HT1080 (cell line): ENCODE measurements at regions not wholly inside any gene's neighbourhood (a gene's known extent, or its start where the extent isn't known, plus 50 kb on each side); places are given as distances from the start of the nearest gene placed in this dataset.

ENCODE experiments used
- DNase-seq: peaks from one replicate; pipeline ENCODE4 v3.0.0-alpha.2; 2015; ENCODE audit warnings: low read depth

DNA sequence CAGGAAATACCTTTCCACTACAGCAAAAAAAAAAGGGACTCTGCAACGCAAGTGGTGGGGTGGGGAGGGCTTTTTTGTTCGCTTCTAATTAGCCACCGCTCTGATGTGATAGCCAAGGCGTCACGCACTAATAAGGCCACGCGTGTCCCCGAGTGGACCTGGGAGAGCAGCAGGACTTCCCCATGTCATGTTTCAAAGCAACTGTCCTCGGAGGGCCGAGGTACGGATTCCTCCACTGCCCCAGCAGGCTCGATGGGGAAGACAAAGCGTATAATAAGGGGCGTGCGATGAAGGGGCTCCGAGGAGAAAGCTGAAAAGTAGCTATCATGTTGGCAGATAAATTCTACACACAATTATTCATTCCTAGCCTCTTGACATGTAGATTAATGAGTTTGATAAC lies 179.7 kb upstream of the ZNF507 start:
- no peak for DNase-seq

DNA sequence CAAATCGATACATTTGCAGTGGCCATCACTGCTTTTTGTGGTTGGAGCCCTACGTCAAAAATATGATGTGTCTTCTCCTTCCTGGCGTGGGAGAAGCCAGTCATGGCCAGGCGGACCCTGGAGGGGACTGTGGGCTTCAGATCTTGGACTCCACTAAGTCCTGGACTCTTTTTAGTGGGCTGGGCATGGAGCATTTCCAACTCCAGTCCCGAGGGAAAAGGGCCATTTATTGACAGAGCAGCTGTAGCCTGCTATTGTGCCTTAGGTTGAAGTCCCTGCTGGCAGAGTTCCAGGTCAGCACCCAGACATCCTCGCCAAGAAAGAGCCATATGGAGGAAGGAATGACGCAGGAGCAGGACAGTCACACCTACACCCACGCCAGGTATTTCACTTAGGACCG lies 179.2 kb upstream of the ZNF507 start:
- DNase-seq: no peak

DNA sequence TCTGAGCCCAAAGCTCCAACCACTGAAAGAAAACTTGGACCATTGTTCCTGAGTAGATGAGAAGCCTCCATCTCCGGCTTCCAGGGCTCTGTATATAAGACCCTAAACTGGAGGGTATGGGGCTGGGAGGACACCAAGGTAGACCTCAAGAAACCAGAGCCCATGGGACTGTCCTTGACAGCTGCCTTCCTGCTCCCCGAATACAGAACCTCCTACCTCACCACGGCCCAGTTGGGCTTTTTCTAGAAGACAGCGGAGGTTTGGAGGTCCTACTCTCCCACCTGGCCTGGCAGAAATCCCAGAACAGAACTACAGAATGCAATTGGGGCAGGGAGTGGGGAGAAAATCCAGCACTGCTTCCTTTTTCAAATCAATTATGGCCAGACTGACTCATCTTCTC lies 177.3 kb upstream of the ZNF507 start:
- DNase-seq: no peak

DNA sequence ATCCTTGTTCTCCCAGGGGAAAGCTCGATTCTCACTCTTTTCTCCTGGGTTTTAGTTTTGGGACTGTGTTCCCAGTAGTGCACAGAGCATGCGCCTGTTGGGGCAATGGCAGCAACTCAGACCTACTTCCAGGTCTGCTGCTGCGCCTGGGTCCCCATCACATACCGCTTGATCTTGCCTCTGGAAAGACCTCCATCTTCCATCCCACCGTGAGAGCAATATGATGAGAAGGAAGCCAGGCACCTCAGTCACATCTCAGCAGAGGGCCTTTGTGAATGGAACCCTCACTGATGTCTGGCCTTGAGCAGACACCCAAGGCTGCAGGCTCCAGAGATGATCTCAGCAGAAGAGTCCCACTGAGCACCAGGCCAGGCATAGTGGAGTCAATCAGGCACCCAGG lies 176.8 kb upstream of the ZNF507 start:
- DNase-seq: no peak

DNA sequence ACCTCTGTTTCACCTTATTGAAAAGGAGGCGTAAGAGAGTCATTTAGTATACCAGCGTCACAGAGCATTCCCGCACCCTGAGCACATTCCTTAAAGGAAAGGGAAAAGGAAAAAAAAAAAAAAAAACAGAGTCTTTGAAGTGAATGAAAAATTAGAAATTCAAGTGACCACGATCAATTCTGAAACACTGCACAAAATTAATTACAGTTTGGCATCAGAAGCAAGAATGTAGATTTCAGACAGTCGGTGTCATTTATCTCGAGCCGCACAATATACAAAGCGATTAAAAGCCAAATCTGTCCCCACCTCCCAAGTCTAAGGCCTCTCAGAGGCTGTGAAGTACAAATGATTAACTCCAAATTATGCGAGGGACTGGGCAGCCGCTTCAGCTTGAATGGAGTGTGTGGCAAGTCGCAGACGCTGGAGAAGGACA lies 173.7 kb upstream of the ZNF507 start:
- no peak for DNase-seq

DNA sequence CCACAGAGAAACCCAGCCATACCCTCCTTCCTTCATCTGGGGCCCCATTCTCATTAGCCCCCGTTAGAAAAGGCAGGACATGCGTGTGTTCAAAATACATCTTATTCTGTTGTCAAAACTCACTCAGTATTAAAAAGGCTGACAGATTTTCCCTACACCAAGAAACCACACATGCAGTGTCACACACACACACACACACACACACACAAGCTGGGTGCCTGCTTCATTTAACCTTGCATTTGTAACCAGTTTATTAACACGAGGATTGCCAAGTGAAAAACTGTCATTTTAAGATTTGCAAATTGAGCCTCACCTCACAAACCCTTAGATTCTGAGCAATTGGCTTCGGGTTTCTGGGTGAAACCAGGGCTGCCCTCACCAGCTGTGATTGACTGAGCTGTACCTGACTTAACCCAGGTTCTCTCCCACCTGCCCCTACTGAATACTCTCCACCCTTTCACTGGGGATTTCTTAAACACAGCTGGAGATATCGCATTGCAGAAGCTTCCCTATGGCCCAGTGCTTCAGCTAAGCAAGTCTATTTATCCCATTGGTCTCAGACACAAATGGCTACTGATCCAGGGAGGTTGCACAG lies 172.7 kb upstream of the ZNF507 start:
- no peak for DNase-seq

DNA sequence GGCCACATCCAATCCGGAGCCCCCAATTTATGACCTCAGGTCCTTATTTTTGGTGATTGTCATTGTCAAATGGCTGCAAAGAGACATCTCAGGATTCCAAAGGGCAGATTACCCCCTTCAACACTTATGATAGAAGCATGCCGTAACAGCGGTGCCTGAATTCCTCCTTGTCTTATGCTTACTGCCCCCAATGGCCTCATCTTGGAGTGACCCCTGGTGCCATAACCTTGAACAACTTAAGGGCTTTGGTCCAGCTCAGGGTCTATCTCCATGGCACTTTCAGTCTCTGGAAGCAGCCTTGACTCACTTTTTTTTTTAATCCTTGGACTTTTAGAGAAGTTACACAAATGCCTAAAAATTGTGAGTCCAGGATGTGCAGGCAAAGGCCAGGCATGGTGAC lies 171.6 kb upstream of the ZNF507 start:
- DNase-seq: no peak

DNA sequence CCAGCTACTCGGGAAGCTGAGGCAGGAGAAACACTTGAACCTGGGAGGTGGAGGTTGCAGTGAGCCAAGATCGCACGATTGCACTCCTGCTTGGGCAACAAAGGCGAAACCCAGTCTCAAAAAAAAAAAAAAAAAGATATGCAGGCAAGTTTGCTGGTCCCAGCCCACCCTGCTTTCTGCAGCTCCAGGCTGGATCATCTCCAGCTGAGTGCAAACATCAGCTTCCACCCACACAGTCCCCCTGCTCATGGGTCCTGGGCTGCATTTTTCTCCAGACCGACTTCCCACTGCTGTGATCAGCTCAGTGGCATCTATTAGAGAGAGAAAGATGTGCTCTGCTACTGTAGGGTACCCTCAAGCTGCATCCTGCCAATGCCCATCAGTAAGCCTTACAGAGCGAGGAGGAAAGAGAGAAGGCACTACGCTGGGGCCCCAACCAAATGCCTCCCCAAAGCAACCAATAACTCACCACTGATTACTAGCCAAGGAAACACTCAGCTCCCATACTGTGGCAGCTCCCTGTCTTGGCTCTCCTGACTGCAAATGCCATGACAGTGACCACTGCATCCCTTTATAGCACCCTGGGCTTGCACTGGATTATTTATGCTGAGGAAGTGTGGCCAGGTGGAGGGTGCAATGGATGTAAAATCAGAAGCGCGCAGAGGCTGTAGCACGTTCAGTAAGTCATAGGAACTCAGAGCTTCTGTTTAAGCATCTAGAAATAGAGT lies 170.9 kb upstream of the ZNF507 start:
- no peak for DNase-seq

DNA sequence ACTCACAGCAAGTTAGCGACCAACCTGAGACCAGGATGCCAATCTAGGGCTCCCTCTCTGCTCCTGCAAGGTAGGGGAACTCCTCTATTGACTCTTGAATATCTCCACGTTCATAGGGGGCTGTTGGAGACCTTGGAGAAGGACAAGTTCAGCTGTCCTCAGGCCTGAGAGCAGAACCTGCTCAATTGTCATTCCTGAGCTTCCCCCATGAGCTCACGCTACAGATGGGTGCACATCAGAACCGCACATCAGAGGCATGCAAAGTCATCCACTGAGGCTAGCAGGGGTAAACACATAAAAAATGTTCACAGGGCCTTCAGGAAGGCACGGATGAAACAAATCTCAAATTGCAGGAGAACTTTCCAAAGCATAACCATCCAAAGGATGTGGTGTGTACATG lies 168.8 kb upstream of the ZNF507 start:
- no peak for DNase-seq

DNA sequence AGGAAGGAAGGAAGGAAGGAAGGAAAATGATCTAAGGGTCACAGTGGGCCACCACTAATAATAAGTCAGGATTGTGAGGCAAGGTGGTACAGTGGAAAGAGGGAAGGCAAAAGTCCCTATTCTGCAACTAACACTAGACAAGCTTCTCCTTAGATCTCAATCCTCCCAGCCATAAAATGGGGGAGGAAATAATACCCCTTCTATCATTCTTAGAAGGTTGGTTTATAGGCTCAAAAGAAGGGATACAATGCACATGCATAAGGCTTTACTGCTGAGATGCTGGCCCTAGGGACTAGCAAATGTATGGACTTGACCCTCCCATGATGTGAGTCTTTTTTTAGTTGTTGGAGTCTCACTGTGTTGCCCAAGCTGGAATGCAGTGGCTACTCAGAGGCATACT lies 167.7 kb upstream of the ZNF507 start:
- DNase-seq: no peak

DNA sequence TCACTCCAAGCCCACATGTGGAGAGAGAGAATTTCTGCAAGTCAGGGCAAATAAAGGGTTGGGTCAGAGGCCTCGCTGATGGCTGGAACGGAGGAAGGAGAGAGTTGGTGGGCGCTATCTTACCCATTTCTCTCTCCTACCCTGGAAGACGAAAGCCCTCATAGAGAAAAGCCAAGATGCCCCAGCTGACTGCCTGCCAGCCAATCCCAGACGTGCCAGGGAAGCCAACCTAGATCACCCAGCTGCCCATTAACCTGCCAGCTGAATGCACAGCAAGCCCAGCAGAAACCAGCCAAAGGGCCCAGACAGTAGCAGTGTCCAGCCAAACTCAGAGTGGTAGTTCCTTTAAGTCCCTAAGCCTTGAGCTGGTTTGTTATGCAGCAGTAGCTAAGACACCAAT lies 167.0 kb upstream of the ZNF507 start:
- DNase-seq: no peak

DNA sequence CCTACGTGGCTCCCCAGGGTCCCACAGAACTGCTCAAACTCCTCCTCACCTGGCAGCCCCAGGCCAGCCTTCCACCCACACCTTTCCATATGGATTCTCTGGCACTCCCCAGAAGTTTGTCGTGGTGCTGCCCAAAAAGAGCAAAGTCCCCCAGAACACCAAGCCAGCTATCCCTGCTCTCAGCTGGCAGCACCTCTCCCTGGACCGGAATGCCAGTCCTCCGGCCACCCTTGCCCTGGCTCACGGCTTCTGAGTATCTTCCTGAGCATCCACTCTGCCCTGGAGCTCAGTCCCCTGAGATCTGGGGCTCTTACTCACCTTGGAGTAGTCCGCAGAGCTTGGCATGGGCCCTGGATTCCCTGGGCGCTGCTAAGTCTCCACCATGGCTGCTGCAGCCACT lies 166.5 kb upstream of the ZNF507 start:
- DNase-seq: no peak

DNA sequence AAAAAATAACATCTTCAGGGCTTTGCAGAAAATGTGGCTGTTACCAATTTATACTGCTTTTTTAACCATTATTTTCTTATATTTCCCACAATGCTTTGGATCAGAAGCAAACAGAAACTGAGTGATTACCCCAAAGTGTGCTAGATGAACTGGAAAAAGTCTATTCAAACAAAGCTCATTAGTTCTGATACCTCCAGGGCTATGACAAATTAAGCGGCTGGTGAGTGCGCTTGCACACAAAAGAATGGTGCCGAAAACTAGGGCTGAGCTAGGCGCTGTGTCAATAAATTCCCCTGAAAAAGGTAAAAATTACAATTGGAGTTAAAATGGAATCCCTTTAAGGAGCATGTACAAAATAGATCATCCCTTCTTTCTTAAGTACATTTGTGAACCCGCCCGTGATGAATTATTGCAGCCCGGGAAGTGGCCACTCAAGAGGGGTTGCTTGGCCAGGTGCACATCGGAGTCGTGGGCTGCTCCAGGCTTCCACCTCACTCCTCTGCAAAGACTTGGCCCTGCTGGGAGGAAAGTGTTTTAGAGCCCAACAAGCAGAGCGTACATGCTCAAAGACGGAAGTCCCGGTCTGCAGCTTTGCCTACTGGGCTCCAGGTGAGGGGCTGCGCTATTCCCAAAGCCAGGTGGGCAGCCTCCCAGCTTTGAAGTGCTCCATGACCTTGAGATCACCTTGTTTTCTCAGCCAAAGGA lies 164.0 kb upstream of the ZNF507 start:
- DNase-seq: no peak

DNA sequence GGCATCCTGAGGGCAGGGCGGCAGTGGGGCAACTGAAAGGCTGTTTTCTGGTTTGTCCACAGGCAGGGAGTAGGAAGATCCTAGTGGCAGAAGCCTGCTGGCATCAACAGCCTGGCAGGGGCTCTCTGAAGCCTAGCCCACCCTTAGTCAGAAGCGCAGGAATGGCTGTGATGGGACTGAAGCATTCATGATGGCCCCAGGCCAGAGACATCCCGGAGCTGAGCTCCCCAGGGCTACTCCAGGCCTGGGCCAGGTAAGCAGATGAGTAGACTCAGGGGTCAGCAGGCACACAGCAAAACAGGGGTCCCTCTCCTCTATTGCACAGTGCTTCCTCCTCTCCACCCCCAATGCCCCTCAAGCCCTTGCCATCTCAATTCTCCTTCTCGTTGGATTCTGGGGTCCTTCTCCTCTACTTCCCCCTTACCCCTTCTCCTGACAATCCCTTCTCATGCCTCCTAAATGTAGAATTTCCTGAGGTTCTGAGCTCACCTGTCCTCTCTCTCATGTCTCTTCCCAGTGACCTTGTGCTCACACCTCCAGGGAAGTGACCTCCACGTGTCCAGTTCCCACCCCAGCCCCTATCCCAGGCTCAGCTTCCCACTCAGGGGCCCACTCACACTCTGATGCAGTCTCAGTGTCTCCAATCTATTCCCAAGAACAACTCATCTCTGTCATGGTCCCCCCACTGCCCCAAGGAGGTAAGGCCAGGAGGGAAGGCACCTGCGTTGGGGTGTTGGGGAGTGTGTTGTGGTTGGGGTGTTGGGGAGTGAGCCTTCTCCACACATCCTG lies 158.7 kb upstream of the ZNF507 start:
- DNase-seq: no peak

DNA sequence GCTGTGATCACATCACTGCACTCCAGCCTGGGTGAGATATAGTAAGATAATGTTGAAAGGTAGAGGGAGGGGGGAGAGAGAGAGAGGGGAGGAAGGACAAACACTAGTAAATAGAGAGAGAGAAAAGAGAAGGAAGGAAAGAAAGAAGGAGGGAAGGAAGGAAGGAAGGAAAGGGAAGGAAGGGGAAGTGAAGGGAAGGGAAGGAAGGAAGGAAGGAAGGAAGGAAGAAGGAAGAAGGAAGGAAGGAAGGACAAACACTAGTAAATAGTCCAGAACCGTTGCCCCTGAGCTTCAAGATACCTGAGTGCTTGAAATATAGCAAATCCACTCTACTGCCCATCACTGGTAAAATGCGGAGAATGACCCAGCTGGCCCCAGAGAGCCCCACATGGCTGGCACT lies 156.5 kb upstream of the ZNF507 start:
- no peak for DNase-seq

DNA sequence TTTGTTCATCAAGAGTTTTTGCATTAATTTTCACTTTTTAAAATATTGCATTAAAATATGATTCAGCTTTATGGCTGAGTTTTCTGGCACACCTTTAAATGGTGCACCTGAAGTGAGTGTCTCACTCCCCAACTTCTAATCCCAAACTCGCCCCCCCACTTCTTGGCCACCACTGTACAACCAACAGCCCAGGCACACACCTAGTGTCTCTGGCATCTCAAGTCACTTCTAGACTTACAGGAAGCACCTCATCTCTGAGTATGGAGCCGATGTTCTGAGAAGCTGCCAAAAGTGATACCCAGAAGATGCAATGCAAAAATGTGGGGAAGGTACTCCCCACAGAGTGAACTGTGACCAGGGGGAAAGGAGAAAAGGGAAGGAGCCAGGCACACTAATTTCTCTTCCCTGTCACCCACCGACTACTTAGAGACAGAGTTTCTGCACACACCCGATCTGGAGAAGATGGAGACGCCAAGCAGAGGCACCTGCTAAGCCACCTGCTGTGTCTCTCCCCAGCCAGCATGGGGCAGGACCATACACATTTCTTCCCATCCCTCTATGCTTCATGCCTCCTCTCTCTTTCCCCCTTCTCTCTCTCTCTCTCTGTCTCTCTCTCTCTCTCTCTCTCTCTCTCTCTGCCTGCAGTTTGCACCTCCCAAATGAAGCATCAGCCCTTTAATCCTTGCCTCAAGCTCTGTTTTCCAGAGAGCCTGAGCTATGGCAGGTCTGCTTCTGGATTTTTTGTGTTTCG lies 155.3 kb upstream of the ZNF507 start:
- DNase-seq: no peak

DNA sequence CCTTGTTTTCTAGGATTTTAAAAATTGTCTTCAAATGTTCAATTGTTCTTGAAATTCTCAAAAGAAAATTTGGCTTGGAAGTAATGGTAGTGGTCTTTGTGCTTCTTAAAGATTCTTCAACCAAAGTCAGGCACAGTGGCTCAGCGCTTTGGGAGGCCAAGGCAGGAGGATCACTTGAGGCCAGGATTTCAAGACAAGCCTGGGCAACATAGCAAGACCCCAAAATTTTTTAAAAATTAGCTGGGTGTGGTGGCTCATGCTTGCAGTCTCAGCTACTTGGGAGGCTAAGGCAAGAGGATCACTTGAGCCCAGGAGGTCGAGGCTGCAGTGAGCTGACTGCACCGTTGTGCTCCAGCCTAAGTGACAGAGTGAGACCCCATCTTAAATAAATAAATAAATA lies 153.5 kb upstream of the ZNF507 start:
- DNase-seq: no peak

DNA sequence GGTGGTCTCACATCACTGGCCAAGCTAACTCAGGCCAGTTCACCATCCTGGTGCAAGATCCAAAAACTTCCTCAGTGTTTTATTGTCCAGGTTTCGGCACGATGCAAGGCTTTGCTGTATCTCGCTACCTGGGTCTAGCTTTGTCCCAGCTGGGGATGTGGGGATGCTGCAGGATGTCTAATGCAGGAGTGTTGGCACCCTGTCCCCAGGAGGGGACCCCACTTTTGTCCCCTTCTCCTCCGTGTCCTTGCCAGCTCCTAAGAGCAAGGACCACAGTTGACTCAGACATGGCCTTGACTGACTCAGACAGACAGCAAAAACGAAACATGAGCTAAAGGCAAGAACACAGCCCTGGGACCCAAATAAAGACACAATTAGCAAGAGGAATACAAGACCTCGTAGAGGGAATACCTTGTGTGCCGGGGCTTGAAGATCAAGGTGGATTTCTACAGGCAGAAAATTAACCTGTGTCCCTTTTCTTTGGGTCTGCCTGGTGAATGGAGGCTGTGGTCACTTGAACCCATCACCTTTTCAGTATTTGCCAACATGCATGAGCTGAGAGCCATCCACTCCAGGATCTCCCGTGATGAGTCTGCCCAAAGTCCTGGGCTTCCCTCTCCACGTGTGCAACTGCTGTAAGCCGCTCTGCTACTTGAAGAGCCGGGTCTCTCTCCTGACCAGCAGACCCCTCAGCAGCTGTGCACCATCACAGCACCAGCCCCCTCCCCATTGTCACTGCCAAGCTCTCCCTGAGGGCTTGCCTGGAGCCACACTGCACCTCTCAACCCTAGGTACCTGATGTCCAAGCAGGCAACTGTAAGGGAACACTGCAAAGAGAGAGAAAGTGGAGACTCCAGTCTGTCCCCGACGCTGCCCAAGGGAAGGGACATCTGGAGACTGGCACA lies 149.5 kb upstream of the ZNF507 start:
- no peak for DNase-seq

DNA sequence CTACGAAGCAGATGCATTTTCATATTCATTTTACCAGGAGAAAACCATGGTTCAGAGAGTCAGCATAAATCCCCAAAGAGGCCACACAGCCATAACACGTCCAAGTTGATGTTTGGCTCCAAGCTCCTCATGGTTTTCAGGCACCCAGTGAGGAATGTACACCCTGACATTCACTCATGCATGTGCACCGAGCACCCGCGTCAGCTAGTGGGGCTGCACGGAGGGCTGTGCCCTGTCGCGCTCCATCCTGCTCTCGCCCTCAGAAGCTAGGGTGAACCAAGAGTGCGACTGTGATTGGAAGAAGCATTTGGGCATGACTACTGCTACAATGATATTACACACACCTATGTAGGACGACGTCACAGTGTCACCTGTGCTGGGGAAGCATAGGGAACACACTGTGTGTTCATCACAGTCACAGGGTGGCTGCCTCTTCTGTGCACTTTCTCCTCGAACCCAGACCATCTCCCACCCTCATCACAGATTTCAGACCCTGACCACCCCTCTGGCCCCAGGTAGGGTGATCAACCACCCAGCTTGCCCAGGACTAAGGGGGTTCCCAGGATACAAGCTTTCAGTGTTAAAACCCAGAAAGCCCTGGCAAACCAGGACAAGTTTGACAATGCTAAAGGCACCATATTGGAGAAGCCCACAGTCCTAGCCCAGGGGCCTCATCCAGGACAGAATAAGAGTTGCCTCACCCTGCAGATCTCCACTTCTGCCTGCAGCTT lies 148.6 kb upstream of the ZNF507 start:
- no peak for DNase-seq
